ENCODE measurements at regions not wholly inside any gene's neighbourhood (a gene's known extent, or its start where the extent isn't known, plus 50 kb on each side); places are given as distances from the start of the nearest gene placed in this dataset.

- intact Hi-C loops (cut with micrococcal nuclease), result no loop called here
- H3K14ac ChIP-seq (replicated peaks; ENCODE audit: low read depth, low read length), result no peak overlapping the region
- H3K36me3 ChIP-seq (ENCODE audit: control insufficient read depth, insufficient read depth, low read length), result no peaks in the 10 kb centered on the region
- no peaks in the 10 kb centered on the region for H3K9me1 ChIP-seq (ENCODE audit: insufficient read depth, low read length)
- no peak overlapping the region for H4K91ac ChIP-seq (ENCODE audit: insufficient read depth, low read depth, low read length)
- no peak overlapping the region for H3K56ac ChIP-seq (ENCODE audit: extremely low read depth, insufficient read depth, low read length)
- WGBS, 2 experiments (ENCODE audit: extremely low coverage in 2 of 2, insufficient read length in 1 of 2), result no CpG with 5 or more reads among the region's 5 CpGs
- H2BK120ac ChIP-seq (ENCODE audit: low read depth, low read length), result no peak overlapping the region
- TF ChIP-seq, protein P1, sequence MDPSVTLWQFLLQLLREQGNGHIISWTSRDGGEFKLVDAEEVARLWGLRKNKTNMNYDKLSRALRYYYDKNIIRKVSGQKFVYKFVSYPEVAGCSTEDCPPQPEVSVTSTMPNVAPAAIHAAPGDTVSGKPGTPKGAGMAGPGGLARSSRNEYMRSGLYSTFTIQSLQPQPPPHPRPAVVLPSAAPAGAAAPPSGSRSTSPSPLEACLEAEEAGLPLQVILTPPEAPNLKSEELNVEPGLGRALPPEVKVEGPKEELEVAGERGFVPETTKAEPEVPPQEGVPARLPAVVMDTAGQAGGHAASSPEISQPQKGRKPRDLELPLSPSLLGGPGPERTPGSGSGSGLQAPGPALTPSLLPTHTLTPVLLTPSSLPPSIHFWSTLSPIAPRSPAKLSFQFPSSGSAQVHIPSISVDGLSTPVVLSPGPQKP (IDR thresholded peaks at IDR 0.05; ENCODE audit: borderline replicate concordance, low read depth, low read length), result no peak
- TF ChIP-seq RFX5 (IDR thresholded peaks at IDR 0.05; ENCODE audit: low read depth, low read length) (no peak), SMC3 (IDR thresholded peaks at IDR 0.05; ENCODE audit: low read depth, low read length) (no peak), MAFK (IDR thresholded peaks at IDR 0.05; ENCODE audit: low read depth, low read length) (no peak)
- TF ChIP-seq, protein P2, sequence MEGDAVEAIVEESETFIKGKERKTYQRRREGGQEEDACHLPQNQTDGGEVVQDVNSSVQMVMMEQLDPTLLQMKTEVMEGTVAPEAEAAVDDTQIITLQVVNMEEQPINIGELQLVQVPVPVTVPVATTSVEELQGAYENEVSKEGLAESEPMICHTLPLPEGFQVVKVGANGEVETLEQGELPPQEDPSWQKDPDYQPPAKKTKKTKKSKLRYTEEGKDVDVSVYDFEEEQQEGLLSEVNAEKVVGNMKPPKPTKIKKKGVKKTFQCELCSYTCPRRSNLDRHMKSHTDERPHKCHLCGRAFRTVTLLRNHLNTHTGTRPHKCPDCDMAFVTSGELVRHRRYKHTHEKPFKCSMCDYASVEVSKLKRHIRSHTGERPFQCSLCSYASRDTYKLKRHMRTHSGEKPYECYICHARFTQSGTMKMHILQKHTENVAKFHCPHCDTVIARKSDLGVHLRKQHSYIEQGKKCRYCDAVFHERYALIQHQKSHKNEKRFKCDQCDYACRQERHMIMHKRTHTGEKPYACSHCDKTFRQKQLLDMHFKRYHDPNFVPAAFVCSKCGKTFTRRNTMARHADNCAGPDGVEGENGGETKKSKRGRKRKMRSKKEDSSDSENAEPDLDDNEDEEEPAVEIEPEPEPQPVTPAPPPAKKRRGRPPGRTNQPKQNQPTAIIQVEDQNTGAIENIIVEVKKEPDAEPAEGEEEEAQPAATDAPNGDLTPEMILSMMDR (conservative IDR thresholded peaks at IDR 0.05; ENCODE audit: low read depth, low read length), result no peak
- H2AK9ac ChIP-seq (replicated peaks; ENCODE audit: low read depth, low read length, poor library complexity), result no peak overlapping the region
- in situ Hi-C loops (cut with MboI; ENCODE audit: low sequenced_read_pairs), result no loop called here
- ChIA-PET POLR2A (ENCODE audit: unreplicated experiment) (no interaction called here), CTCF (no interaction called here)
- no peaks in the 10 kb centered on the region for H4K20me1 ChIP-seq (ENCODE audit: insufficient read depth, low read length)
- H3K23ac ChIP-seq (ENCODE audit: low read depth, low read length), result no peak overlapping the region
- no peak overlapping the region for H3K27ac ChIP-seq (ENCODE audit: insufficient read depth, low read length)
- H3K27me3 ChIP-seq (ENCODE audit: control insufficient read depth, insufficient read depth, low read length), result no peaks in the 10 kb centered on the region
- dilution Hi-C loops (cut with HindIII; ENCODE audit: low sequenced_read_pairs, unreplicated experiment), result no loop called here
- H3K4me2 ChIP-seq (ENCODE audit: low read depth, low read length), result no peak overlapping the region
- H2BK5ac ChIP-seq (ENCODE audit: low read depth, low read length, poor library complexity, severe bottlenecking), result no peak overlapping the region
- no peak overlapping the region for H4K5ac ChIP-seq (ENCODE audit: low read depth, low read length)
- no peaks in the 10 kb centered on the region for H3K79me1 ChIP-seq (ENCODE audit: low read depth in 1 of 2, low read length in 2 of 2)
- ATAC-seq (ENCODE audit: low read depth) (no peak), DNase-seq (no peak)
- no peak overlapping the region for H2BK20ac ChIP-seq (ENCODE audit: low read depth, low read length)
- no peak overlapping the region for H3K4ac ChIP-seq (ENCODE audit: low read depth, low read length)
- H3K9me3 ChIP-seq (ENCODE audit: control insufficient read depth, insufficient read depth, low read length), result 0 out of 2 replicates have a peak, but pooled peaks cover 2% of the 10 kb centered on the region
- BruUV-seq (replicated peaks), result no TSS peak
- H2AK5ac ChIP-seq (ENCODE audit: low read depth, low read length), result no peak overlapping the region
- no peak overlapping the region for H3K9ac ChIP-seq (ENCODE audit: low read depth, low read length)
- no peak overlapping the region for H2BK15ac ChIP-seq (ENCODE audit: low read depth, low read length)
- no peak overlapping the region for H2AFZ ChIP-seq (replicated peaks; ENCODE audit: low read length, poor library complexity)
- H4K8ac ChIP-seq (ENCODE audit: low read depth in 2 of 2, low read length in 2 of 2), result no peak overlapping the region
- H3K4me3 ChIP-seq (ENCODE audit: insufficient read depth, low read depth, low read length), result no peak overlapping the region
- no peak overlapping the region for H3K18ac ChIP-seq (ENCODE audit: low read depth, low read length)
- no peaks in the 10 kb centered on the region for H3K4me1 ChIP-seq (ENCODE audit: control insufficient read depth, insufficient read depth, low read length)
Observed at GRCh38 chr11:98589967-98590366, 430.8 kb upstream of the CNTN5 start.

Measured in IMR-90 (cell line).